BE2C (cell line): ENCODE measurements at regions not wholly inside any gene's neighbourhood (a gene's known extent, or its start where the extent isn't known, plus 50 kb on each side); places are given as distances from the start of the nearest gene placed in this dataset.

Experiments
- DNase-seq: peaks from one replicate; pipeline ENCODE4 v3.0.0-alpha.2; 2020
- H3K27me3 ChIP-seq: fragments of 250-450 bp; sonication (Bioruptor Pico); 2 replicates; pipeline ENCODE4 v1.5.1; 2020; ENCODE audit warnings: mild to moderate bottlenecking
- H3K36me3 ChIP-seq: fragments of 250-450 bp; sonication (Bioruptor Pico); 2 replicates; pipeline ENCODE4 v1.5.1; 2020; ENCODE audit warnings: mild to moderate bottlenecking
- H3K4me1 ChIP-seq: fragments of 250-450 bp; sonication (Bioruptor Pico); 2 replicates; pipeline ENCODE4 v1.5.1; 2020
- H3K4me3 ChIP-seq: 2 replicates; pipeline ENCODE4 v1.5.1; 2011; ENCODE audit warnings: low read depth, low read length
- H3K9me3 ChIP-seq: fragments of 250-450 bp; sonication (Bioruptor Pico); 2 replicates; pipeline ENCODE4 v1.5.1; 2020
- CTCF ChIP-seq: IDR thresholded peaks from 2 replicates; pipeline ENCODE4 v1.5.1; 2012; ENCODE audit warnings: mild to moderate bottlenecking, low read depth, low read length

GRCh38 chr6:81909981-81910900 is 157.8 kb upstream of the TENT5A start:
- Histone ChIP-seq H3K9me3 (no peaks in the 10 kb centered on the region), H3K4me3 (no peak overlapping the region), H3K27me3 (no peaks in the 10 kb centered on the region), H3K4me1 (no peaks in the 10 kb centered on the region), H3K36me3 (no peaks in the 10 kb centered on the region)
- TF ChIP-seq CTCF = no peak
- no peak for DNase-seq

GRCh38 chr6:81909162-81909561 is 156.7 kb upstream of the TENT5A start:
- H3K36me3 ChIP-seq = no peaks in the 10 kb centered on the region
- H3K27me3 ChIP-seq = no peaks in the 10 kb centered on the region
- no peak for DNase-seq
- H3K4me1 ChIP-seq = no peaks in the 10 kb centered on the region
- H3K9me3 ChIP-seq = no peaks in the 10 kb centered on the region
- no peak for TF ChIP-seq CTCF
- no peak overlapping the region for H3K4me3 ChIP-seq

GRCh38 chr6:81906709-81907204 is 154.3 kb upstream of the TENT5A start:
- DNase-seq = no peak
- no peak for TF ChIP-seq CTCF
- Histone ChIP-seq H3K4me3 (no peak overlapping the region), H3K4me1 (no peaks in the 10 kb centered on the region), H3K27me3 (no peaks in the 10 kb centered on the region), H3K9me3 (no peaks in the 10 kb centered on the region), H3K36me3 (no peaks in the 10 kb centered on the region)

GRCh38 chr6:81906041-81906440 is 153.6 kb upstream of the TENT5A start:
- H3K9me3 ChIP-seq = no peaks in the 10 kb centered on the region
- no peaks in the 10 kb centered on the region for H3K27me3 ChIP-seq
- no peak overlapping the region for H3K4me3 ChIP-seq
- no peaks in the 10 kb centered on the region for H3K36me3 ChIP-seq
- no peak for DNase-seq
- no peak for TF ChIP-seq CTCF
- H3K4me1 ChIP-seq = no peaks in the 10 kb centered on the region

GRCh38 chr6:81901551-81901966 is 149.1 kb upstream of the TENT5A start:
- DNase-seq = no peak
- no peaks in the 10 kb centered on the region for H3K36me3 ChIP-seq
- H3K4me1 ChIP-seq = no peaks in the 10 kb centered on the region
- H3K9me3 ChIP-seq = no peaks in the 10 kb centered on the region
- no peak for TF ChIP-seq CTCF
- no peaks in the 10 kb centered on the region for H3K27me3 ChIP-seq
- no peak overlapping the region for H3K4me3 ChIP-seq

- DNase-seq = no peak
- TF ChIP-seq CTCF = no peak
- H3K9me3 ChIP-seq = no peaks in the 10 kb centered on the region
- H3K27me3 ChIP-seq = no peaks in the 10 kb centered on the region
- no peaks in the 10 kb centered on the region for H3K36me3 ChIP-seq
- no peak overlapping the region for H3K4me3 ChIP-seq
- no peaks in the 10 kb centered on the region for H3K4me1 ChIP-seq
Observed at GRCh38 chr6:81900616-81901015, 148.1 kb upstream of the TENT5A start.
